ENCODE measurements at regions not wholly inside any gene's neighbourhood (a gene's known extent, or its start where the extent isn't known, plus 50 kb on each side); places are given as distances from the start of the nearest gene placed in this dataset.

- no peak for DNase-seq
- peaks cover 8% of the 10 kb centered on the region for H3K9me3 ChIP-seq (ENCODE audit: severe bottlenecking)
- H3K36me3 ChIP-seq = no peaks in the 10 kb centered on the region
- H3K4me3 ChIP-seq (ENCODE audit: low read depth, low read length) = no peak overlapping the region
- TF ChIP-seq CTCF (IDR thresholded peaks at IDR 0.05; ENCODE audit: low read depth, low read length) = no peak
- no peak overlapping the region for H3K27ac ChIP-seq
- H3K27me3 ChIP-seq (ENCODE audit: insufficient read depth, low read depth, severe bottlenecking) = no peaks in the 10 kb centered on the region
Measured at GRCh38 chr15:46174122-46174521, 539.3 kb downstream of the SQOR start.

- H3K4me3 ChIP-seq (ENCODE audit: low read depth, low read length) = no peak overlapping the region
- no peak overlapping the region for H3K27ac ChIP-seq
- TF ChIP-seq CTCF (IDR thresholded peaks at IDR 0.05; ENCODE audit: low read depth, low read length) = no peak
- no peaks in the 10 kb centered on the region for H3K27me3 ChIP-seq (ENCODE audit: insufficient read depth, low read depth, severe bottlenecking)
- H3K36me3 ChIP-seq = no peaks in the 10 kb centered on the region
- H3K9me3 ChIP-seq (ENCODE audit: severe bottlenecking) = peaks cover 3% of the 10 kb centered on the region
- no peak for DNase-seq
Measured at GRCh38 chr15:46177219-46177618, 542.4 kb downstream of the SQOR start.

GRCh38 chr15:46178138-46178537 is 543.3 kb downstream of the SQOR start:
- no peak overlapping the region for H3K27ac ChIP-seq
- no peak for DNase-seq
- peaks cover 3% of the 10 kb centered on the region for H3K9me3 ChIP-seq (ENCODE audit: severe bottlenecking)
- no peaks in the 10 kb centered on the region for H3K36me3 ChIP-seq
- no peaks in the 10 kb centered on the region for H3K27me3 ChIP-seq (ENCODE audit: insufficient read depth, low read depth, severe bottlenecking)
- no peak overlapping the region for H3K4me3 ChIP-seq (ENCODE audit: low read depth, low read length)
- TF ChIP-seq CTCF (IDR thresholded peaks at IDR 0.05; ENCODE audit: low read depth, low read length) = no peak

- Histone ChIP-seq H3K27ac (no peak overlapping the region), H3K36me3 (no peaks in the 10 kb centered on the region), H3K4me3 (ENCODE audit: low read depth, low read length) (no peak overlapping the region), H3K27me3 (ENCODE audit: insufficient read depth, low read depth, severe bottlenecking) (no peaks in the 10 kb centered on the region), H3K9me3 (ENCODE audit: severe bottlenecking) (no peaks in the 10 kb centered on the region)
- no peak for TF ChIP-seq CTCF (IDR thresholded peaks at IDR 0.05; ENCODE audit: low read depth, low read length)
- no peak for DNase-seq
Measured at GRCh38 chr15:46207341-46207740, 572.5 kb downstream of the SQOR start.

GRCh38 chr15:46213551-46213950 is 578.7 kb downstream of the SQOR start:
- DNase-seq = no peak

More at GRCh38 chr15:46213551-46213950, 578.7 kb downstream of the SQOR start:
- Histone ChIP-seq H3K27ac (no peak overlapping the region), H3K36me3 (no peaks in the 10 kb centered on the region), H3K4me3 (ENCODE audit: low read depth, low read length) (no peak overlapping the region), H3K9me3 (ENCODE audit: severe bottlenecking) (peaks cover 2% of the 10 kb centered on the region), H3K27me3 (ENCODE audit: insufficient read depth, low read depth, severe bottlenecking) (no peaks in the 10 kb centered on the region)
- TF ChIP-seq CTCF (IDR thresholded peaks at IDR 0.05; ENCODE audit: low read depth, low read length) = no peak

Measured in WERI-Rb-1 (cell line).